GM19395 (cell line): ENCODE measurements at regions not wholly inside any gene's neighbourhood (a gene's known extent, or its start where the extent isn't known, plus 50 kb on each side); places are given as distances from the start of the nearest gene placed in this dataset.
"Not testable (repeated sequence)": the region's sequence is repeated elsewhere in the genome, so short reads cannot be mapped to it uniquely, and the experiment has no call there.

Source experiments
- ATAC-seq: cut with Tn5 transposase; IDR thresholded peaks from one replicate; pipeline ENCODE4 v1.9.1; 2021; ENCODE audit warnings: mild to moderate bottlenecking, moderate library complexity; ENCODE audit not compliant: unreplicated experiment

- ATAC-seq, result no peak
These were observed 1303.7 kb upstream of the IGFBP7 start for GRCh38 chr4:58413849-58414248.

DNA sequence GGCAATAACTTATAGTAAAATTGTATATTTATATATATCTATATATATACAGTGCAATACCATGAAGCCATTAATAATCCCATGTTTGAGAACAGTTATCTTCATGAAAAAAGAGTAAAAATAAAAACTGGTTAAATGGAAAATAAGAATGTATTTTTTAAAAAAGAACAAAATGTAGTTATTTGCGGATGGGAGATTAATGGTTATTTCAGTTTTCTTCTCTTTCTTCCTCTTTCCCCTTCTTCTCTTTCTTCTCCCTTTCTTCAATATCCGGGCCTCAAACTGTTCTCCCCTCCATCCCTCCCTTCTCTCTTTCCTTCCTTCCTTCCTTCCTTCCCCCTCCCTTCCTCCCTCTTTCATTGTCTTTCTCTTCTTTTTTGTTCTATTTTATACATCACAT lies 1301.7 kb upstream of the IGFBP7 start:
- no peak for ATAC-seq

DNA sequence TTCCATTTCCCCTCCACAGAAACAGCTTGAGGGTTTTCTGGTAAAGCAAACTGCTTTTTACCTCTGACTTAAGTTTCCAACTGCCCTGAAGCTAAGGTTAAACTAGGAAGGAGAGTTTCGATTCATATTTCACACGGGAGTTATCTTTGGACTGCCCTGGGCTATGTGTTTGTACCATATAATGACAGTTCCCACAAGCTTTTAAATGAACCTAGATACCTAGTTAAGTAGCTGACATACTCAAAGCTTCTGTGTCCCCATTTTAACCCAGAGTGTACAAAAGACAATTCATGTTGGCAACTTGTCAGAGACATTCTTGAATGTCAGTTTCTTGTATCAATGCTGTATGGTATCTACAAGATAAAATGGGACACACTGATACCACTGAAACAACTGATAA lies 1296.6 kb upstream of the IGFBP7 start:
- no peak for ATAC-seq

DNA sequence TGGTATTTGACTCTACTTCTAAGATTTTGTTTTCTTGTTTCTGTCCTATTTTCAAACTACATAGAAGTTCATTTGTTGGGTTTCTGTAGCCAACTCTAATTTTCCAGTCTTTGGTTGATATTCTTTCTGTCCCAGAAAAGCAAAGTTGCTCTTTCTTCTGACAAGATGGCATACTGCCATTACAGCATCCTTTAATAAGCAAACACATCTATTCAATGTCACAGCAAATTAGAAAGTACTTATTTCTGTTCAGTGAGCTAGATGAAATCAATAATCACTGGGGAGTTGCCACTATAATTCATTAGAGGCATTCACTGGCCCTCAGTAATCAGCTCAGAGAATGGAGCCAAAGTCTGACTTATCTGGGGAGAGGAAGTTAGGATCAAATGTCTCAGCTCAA lies 1258.0 kb upstream of the IGFBP7 start:
- ATAC-seq, result no peak

GRCh38 chr4:58360354-58361133 lies 1250.4 kb upstream of the IGFBP7 start:
- no peak for ATAC-seq

DNA sequence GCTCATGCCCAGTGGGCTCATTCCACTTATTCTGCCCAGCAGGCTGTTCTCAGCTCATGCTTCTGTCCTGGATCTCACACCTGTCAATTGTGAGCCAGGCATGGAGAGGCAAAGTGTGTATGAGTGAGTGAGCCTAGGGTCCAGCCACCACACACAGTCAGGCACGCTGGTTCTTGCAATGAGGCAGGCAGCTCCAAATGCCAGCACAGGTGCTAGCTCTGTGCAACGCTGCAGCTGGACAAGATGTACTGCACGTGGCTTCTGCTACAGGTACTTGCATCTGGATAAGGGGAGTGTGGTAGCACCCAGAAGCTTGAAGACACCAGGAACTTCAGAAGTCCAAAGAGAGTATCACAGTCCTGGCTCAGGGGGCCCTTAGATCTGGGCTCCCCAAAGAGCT lies 1249.4 kb upstream of the IGFBP7 start:
- no peak for ATAC-seq

- no peak for ATAC-seq
These were observed 1247.8 kb upstream of the IGFBP7 start for GRCh38 chr4:58357947-58358346.

- ATAC-seq, result no peak
These were observed 1214.9 kb upstream of the IGFBP7 start for GRCh38 chr4:58325070-58325469.

- ATAC-seq, result no peak
These were observed 1203.3 kb upstream of the IGFBP7 start for GRCh38 chr4:58313444-58313843.

GRCh38 chr4:58303456-58303855 lies 1193.3 kb upstream of the IGFBP7 start:
- no peak for ATAC-seq

DNA sequence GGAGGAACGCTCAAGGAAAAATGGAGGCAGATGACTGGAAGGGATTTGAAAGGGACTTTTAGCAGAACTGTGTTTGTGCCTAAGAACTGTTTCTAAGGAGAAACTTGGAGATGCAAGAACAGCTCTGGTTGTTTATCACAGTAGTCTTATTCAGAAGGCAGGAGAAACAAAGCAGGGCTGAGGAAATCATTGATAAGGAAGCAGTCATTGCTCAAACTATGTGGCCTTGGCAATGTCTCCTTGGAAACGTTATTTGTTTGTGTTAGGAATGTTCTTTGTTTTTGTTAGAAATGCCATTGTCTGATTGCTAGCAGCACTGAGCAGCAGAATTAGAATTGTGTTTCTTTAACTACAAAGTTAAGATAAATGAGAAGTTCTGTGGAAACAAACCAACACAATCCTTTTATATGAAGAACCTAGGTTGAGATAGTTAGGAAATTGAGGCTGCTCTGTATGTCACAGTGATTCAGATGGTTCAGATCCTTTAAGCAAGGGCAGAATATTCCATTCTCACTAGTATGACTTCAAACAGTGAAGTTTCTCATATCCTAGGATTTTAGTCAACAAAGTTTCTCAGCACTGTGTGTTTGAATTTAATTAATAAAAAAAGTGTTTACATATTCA lies 1191.3 kb upstream of the IGFBP7 start:
- no peak for ATAC-seq

GRCh38 chr4:58286335-58286734 lies 1176.2 kb upstream of the IGFBP7 start:
- no peak for ATAC-seq

DNA sequence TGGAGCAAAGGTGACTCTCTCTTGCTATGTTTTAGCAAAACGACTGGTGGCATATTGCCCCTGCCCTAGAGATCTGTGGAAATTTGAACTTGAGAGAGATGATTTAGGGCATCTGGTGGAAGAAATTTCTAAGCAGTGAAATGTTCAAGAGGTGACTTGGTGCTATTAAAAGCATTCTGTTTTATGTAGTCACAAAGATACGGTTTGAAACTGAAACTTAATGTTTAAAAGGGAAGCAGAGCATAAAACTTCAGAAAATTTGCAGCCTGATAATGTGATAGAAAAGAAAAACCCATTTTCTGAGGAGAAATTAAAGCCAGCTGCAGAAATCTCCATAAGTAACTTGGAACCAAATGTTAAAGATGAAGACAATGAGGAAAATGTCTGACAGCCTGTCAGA lies 1170.7 kb upstream of the IGFBP7 start:
- not testable (repeated sequence) for ATAC-seq

- ATAC-seq, result no peak
These were observed 1165.7 kb upstream of the IGFBP7 start for GRCh38 chr4:58275856-58276255.

DNA sequence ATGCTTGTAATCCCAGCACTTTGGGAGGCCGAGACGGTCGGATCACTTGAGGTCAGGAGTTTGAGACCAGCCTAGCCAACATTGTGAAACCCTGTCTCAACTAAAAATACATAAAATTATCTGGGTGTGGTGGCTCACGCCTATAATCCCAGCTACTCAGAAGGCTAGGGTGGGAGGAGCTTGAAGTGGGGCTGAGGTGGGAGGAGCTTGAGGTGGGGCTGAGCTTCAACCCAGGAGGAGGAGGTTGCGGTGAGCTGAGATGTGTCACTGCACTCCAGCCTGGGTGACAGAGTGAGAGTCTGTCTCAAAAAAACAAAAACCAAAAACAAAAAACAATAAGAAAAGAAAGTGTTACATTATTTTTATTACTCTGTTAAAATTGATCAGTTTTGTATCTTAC lies 1164.4 kb upstream of the IGFBP7 start:
- ATAC-seq, result no peak

DNA sequence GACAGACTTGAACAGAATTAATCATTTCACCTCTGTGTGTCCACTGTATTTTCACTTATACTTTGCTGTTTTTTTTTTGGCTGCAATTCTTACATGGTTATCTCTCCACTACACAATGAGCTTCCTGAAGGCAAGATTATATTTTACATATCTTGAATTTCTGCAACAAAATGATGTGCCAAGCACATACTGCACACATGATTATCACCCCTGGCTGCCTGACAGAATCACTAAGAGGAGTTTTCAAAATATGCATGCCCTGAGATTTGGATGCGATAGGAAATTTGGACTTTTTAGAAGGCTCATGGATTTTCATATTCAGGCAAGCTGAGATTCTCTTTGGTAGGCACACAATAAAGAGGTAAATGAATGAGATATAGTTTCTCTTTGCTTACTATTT lies 1162.1 kb upstream of the IGFBP7 start:
- ATAC-seq, result no peak

DNA sequence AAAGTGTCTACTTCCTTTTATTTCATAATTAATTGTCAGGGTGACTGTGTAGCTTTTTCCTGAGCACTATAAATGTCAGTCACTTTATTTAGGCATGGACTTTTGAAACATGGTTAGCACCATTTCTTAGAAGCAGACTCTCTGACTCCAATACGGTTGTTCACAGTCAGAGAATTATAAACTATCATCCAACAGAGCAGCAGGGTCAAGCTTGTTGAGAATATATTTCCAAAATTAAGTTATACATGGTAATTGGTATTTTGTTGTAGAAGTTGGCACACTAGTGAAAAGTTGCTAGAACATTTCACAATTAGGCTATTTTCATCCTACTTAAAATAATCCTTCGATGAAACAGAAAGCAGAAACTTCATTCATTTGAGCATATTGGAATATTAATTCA lies 1155.5 kb upstream of the IGFBP7 start:
- ATAC-seq, result no peak

- no peak for ATAC-seq
These were observed 1151.3 kb upstream of the IGFBP7 start for GRCh38 chr4:58261526-58261925.

- no peak for ATAC-seq
These were observed 1144.1 kb upstream of the IGFBP7 start for GRCh38 chr4:58254291-58254690.

DNA sequence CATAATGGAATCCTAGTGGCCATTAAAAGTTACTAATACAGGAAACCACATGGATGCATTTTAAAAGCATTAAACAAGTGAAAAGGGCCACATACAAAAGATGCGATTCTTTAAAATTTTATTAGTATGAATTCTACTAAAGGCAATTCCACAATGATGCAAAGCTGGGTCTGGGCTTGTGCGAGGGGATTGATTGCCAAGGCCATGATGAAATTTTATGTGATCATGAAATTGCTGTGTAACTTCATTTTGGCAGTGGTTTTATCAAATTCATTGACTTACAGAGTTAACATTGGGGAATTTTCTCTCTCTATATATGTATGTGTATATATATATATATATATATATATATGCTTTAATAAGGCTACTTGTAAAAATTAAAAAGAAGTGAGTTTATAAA lies 1142.5 kb upstream of the IGFBP7 start:
- ATAC-seq, result no peak

DNA sequence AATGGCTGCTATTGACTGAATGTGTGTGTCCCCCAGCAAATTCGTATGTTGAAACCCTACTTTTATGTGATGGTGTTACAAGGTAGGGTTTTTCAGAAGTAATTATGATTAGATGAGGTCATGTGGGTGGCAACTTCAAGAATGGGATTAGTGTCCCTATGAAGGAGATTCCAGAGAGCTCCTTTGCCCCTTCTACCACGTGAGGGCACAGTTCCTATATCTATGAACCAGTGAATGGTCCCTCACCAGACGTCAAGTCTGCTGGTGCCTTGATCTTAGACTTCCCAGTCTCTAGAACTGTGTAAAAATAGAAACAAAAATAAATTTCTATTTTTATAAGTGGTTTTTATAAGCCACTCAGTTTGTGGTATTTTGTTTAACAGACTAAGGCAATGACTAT lies 1137.6 kb upstream of the IGFBP7 start:
- ATAC-seq, result no peak

GRCh38 chr4:58225460-58225859 lies 1115.3 kb upstream of the IGFBP7 start:
- no peak for ATAC-seq

DNA sequence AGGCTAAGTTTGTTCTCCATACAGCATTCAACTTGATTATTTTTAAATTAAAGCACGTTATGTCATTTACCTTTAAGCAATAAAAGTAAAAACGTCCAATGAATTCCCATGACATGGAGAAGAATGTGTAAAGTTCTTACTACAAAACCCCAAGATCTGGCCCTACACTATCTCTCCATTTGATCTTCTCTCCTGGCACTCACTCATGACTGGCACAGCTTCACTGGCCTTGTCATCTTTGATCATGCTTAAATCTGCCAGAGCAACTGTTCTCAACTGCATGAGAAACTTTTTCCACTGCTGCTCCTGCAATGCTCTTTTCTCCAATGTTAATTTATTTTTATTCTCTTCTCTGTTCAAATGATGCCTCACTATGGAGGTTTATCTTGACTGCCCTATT lies 1109.0 kb upstream of the IGFBP7 start:
- no peak for ATAC-seq
